NCI-H187 (cell line): ENCODE measurements at regions not wholly inside any gene's neighbourhood (a gene's known extent, or its start where the extent isn't known, plus 50 kb on each side); places are given as distances from the start of the nearest gene placed in this dataset.

Experiments used
- DNase-seq, 2 experiments: peaks; one replicate each; lab custom pipeline; 2025; lab: John Stamatoyannopoulos, UW

DNA sequence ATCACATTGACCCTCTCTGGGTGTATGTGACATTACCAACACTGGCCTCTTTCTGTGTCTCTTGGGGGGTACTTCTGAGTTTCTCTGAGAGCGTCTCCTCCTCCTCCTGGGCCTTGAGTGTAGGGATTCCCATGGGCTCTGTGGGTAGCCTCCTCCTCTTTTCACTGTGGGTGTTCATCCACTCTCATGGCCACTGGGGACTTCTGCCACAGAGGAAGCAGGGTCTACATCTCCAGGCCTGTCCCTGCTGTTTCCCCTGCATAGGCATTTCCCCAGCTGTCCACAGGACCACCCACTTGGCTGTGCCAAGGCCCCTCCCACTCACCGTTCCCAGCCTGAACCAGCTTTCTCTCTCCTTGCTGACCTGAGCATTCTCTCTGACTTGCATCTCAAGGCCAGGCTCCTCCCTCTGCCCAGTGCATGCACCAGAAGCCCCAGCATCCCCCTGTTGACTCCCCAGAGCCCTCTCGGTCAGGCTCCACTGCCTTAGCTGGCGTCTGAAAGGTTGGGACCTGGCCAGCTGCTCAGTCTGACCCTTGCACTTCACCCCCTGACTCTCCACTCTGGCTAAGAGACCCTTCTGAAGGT lies 487.6 kb downstream of the GLRX3 start:
- DNase-seq, result no peak

- DNase-seq, result no peak
Measured at GRCh38 chr10:130627346-130628045, 491.3 kb downstream of the GLRX3 start.

GRCh38 chr10:130630135-130630534 lies 493.9 kb downstream of the GLRX3 start:
- no peak for DNase-seq

DNA sequence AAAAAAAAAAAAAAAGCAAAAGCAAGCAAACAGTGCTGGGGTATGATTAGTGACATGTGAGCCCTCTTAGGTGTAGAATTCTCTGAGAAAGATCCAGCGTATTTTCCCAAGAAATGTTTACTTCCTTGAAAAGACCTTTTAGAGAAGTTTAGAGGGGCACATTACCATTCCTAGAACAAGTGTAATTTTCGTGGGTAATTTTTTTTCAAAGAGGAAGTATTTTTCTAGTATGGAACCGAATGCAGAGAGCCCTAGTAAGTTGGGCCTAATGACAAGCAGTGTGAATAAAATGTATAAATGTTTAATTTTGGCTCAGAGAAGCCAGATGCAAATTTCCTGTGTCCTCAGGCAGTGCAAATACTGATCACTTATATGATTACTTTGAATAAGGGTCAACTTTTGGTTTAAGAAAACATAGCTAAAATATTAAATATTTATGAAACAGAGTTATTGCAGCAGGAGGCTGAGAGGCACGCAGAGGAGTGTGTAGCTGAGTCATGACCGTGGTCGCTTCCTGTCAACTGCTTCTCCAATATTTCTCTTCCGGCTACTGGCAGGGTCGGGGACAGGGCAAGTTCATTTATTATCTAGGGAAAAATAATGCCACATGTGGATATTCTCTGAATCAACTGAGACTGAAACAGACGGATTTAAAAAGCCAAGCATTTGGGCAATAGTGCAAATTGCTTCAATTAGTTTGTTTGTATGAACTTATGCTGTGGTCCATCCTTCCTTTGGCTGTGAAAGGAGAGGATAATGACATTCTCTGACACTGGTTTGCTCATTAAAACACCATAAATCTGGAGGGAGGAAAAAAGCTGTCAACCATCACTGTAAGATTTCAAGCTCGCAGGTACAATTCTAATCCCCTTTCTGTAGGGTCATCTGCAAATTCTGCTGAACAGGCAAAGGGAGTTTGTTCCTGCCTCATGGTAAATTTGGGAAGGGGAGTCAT lies 495.2 kb downstream of the GLRX3 start:
- DNase-seq, result no peak

DNA sequence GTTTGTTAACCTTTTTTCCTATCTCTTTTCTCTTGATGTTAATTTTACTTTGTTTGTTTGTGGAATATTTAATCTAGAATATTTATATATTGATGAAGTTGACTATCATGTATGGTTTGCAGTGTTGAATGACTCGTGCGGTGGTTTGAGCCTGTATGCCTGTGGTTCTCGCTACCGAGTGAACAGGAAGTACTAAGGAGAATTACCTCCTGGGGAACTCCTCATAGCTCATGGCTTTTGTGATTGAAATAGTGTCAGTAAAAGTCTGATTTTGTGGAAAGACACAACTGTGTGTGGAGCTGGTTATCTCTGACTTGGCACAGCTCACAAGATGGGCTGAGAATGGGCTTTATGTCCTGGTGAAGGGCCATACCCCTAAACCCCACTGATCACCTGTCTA lies 498.6 kb downstream of the GLRX3 start:
- DNase-seq, result no peak

GRCh38 chr10:130635528-130635927 lies 499.3 kb downstream of the GLRX3 start:
- DNase-seq, result no peak

GRCh38 chr10:130636313-130636930 lies 500.2 kb downstream of the GLRX3 start:
- DNase-seq, result no peak

DNA sequence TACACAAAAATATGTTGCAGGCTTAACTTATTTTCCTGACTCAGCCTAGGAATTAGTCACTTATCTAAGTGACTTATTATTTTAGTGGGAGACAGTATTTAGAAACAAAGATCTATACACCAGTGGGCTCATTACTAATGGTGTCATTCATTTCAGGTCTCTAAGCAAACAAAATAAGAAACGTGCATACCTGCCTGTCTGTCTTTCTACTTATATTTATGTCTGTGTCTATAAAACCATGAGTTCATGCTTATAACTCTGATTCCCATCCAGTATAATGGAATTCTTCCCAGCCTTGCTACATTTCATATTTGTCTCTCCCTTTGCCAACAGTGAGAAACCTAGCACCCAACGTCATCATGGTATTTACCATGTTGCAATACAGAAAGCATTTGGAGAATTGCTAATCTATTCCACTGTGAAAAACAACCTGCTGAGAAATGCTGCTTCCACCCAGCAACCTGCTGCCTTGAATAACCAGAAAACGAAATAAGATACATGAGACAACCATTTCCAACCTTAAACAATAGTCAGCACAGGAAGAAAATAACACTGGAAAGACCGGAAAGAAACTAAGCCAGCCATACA lies 501.0 kb downstream of the GLRX3 start:
- DNase-seq, result no peak

DNA sequence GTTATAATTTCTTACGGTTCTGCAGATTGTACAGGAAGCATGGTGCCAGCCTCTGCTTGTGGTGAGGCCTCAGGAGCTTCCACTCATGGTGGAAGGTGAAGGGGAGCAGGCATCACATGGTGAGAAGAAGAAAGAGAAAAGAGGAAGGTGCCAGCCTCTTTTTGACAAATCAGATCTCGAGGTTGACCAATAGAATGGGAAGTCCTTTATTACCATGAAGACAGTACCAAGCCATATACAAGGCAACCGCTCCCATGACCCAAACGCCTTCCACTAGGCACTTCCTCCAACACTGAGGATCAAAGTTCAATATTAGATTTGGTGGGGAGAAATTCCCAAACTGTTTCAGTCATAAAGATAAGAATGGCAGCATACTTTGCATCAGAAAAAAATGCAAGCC lies 502.8 kb downstream of the GLRX3 start:
- DNase-seq, result no peak

DNA sequence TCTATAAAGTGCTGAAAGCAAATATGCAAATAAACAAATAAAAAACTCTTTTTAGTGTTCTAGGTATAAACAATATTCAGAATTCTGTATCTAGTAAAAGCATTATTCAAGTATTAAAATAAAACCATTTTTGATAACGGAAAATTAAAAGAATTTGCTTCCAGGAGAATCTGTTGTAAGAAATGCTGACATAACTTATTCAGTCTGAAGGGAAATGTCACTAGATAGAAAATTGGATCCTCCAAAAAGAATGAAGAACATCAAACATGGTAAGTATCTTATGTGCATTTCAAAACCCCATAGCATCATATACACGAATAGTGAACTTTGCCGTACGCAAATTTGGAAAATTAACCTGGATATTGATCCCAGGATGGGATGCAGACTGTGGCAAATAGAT lies 506.7 kb downstream of the GLRX3 start:
- DNase-seq, result no peak

- DNase-seq, result no peak
Measured at GRCh38 chr10:130647341-130647740, 511.1 kb downstream of the GLRX3 start.

- DNase-seq, result no peak
Measured at GRCh38 chr10:130648807-130649206, 512.6 kb downstream of the GLRX3 start.

DNA sequence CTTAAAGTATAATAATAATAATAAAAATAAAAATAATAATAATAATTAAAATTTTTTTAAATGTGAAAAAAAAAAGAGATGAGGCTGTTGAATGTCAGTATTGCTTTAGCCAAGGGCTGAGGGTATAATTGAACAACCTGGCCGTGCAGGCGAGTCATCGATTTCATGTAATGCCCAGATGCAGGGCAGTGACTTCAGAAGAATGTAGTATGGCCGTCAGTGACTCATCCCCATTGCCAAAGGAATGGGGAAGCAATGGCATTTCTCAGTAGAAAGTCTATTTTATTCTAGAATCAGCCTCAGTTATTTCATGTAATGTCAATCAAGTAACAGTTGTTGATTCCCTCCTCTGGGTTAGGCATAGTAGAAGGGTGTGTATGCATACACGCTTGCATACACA lies 516.4 kb downstream of the GLRX3 start:
- DNase-seq, result no peak

- DNase-seq, result no peak
Measured at GRCh38 chr10:130652964-130653578, 516.9 kb downstream of the GLRX3 start.

DNA sequence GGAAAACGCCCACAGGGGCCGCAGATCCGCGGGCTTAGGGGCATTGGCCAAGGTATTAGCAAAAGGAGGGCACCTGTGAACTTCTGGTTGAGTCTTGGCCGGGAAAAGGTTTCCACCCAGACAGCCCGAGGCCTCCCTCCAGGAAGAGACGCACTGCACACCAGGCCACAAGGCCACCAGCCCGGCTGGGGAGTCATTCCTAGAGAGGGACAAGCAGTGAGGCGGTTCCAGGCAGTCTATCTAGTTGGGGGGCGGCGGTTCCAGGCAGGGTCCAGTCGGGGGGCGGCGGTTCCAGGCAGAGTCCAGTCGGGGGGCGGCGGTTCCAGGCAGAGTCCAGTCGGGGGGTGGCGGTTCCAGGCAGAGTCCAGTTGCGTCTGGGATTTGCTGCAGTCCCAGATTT lies 518.5 kb downstream of the GLRX3 start:
- DNase-seq, result no peak

DNA sequence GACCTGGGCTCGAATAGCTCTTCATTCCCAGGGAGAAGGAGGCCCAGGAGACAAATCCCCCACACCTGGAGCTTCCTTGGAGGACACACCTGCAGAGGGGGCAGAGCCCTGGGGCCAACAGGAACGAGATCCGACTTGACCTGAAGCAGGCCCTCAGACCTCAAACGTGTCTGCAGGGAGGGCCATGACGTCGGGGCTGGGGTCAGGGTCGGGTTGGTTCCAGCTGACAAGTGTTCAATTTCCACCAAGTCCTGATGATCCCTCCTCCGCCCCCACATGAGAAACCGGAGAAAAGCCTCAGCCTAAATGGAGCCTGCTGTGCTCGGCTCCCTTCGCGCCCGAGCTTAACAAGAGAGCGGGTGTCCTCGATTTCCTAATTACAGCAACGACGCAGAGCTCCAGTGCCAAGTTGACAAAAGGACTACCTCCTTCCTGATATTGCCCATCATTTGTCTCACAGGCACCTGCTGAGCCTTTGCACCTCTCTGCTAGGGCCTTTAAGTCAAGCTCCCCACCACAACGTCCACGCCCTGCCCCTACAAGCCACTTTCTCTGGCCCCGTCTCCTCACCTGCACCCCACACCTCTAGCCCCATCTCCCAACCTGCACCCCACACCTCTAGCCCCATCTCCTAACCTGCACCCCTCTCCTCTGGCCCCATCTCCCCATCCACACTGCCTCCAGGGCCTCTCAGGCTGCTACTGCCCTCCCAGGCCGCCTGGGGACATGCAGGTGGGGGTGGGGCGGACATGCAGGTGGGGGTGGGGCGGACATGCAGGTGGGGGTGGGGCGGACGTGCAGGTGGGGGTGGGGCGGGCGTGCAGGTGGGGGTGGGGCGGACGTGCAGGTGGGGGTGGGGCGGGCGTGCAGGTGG lies 519.4 kb downstream of the GLRX3 start:
- DNase-seq, result no peak

DNA sequence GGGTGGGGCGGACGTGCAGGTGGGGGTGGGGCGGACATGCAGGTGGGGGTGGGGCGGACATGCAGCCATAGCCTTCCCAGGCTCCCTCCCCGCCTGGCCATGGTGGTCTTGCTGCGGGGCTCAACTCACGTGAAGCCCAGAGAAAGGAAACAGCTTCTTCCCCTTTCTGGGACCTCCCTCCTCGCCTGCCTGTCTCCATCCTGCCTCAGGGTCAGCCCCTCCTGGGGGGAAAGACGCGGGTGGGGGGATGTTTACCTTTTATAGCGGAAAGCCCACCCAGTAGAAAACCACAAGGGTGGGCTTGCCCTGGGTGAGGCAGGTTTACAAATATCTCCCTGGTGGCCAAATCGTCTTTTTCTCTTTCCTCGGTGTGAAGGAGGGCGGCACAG lies 520.0 kb downstream of the GLRX3 start:
- DNase-seq, result no peak

DNA sequence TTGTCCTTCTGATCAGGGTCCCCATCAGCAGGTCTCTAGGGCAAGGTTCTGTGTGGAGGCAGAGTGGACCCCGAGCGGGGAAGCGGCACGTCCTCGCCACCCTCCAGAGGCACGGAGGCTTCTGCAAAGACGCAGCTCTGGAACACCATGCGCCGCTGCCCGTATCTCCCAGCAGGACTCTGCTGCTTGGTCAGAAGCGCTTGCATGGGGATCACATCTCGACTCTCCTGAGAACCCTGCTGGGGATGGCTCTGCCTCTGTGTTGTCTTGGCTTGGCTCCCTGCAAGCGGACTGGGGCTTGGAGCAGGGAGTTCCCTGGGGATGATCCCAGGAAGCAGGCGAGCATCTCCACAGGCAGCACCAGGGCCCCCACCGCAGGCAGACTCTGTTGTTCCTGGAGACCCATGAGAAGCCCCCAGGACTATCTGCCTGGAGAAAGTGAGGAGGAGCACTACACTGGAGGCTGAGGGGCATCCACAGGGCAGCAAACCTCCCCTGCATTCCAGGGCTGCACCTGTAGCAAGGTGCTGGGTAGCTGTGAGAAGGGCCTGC lies 520.5 kb downstream of the GLRX3 start:
- no peak for DNase-seq

DNA sequence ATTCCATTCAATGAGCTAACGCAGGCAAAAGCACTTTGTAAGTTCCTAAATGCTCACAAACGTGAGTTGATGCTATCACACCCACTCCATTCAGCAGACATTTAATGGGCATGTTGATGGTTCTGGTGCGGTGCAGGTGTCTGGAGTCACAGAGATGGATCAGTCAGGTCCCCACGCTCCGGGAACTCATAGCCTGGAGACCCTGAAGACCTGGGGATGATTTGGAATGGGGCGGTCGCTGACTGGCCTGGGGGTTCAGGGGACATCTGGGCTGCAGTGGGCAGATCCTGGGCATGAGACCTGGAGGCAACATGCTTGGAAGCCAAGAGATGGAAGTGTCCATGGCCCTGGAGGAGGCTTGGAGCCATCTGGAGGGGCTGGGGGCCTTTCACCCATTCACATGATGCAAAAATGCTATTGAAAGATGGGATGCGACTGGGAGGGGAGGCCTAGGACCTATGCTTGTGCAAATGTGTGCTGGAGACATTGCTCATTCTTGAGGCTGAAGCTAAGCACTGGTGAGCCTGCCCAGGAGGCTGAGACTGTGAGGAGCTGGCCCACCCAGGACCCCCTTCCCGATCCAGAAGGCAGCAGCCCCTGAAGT lies 522.6 kb downstream of the GLRX3 start:
- DNase-seq, result no peak

- DNase-seq, result no peak
Measured at GRCh38 chr10:130659528-130659927, 523.3 kb downstream of the GLRX3 start.
